ENCODE measurements at regions not wholly inside any gene's neighbourhood (a gene's known extent, or its start where the extent isn't known, plus 50 kb on each side); places are given as distances from the start of the nearest gene placed in this dataset.
A peak's percentile ranks its signal among the peaks of the same experiment; 100 is the strongest.

GRCh38 chr12:68521321-68521839 is 89.3 kb upstream of the RAP1B start (continued):
- TF ChIP-seq, protein P1, sequence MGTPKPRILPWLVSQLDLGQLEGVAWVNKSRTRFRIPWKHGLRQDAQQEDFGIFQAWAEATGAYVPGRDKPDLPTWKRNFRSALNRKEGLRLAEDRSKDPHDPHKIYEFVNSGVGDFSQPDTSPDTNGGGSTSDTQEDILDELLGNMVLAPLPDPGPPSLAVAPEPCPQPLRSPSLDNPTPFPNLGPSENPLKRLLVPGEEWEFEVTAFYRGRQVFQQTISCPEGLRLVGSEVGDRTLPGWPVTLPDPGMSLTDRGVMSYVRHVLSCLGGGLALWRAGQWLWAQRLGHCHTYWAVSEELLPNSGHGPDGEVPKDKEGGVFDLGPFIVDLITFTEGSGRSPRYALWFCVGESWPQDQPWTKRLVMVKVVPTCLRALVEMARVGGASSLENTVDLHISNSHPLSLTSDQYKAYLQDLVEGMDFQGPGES (IDR thresholded peaks at IDR 0.05; ENCODE audit: low read depth, low read length) = no peak
- TF ChIP-seq USF1 (IDR thresholded peaks at IDR 0.05; ENCODE audit: borderline replicate concordance, low read depth) (no peak), SMC3 (IDR thresholded peaks at IDR 0.05; ENCODE audit: low read depth, low read length) (no peak), NRF1 (IDR thresholded peaks at IDR 0.05; ENCODE audit: low read depth, low read length) (no peak), RCOR1 (IDR thresholded peaks at IDR 0.05; ENCODE audit: low read length) (no peak)

DNA sequence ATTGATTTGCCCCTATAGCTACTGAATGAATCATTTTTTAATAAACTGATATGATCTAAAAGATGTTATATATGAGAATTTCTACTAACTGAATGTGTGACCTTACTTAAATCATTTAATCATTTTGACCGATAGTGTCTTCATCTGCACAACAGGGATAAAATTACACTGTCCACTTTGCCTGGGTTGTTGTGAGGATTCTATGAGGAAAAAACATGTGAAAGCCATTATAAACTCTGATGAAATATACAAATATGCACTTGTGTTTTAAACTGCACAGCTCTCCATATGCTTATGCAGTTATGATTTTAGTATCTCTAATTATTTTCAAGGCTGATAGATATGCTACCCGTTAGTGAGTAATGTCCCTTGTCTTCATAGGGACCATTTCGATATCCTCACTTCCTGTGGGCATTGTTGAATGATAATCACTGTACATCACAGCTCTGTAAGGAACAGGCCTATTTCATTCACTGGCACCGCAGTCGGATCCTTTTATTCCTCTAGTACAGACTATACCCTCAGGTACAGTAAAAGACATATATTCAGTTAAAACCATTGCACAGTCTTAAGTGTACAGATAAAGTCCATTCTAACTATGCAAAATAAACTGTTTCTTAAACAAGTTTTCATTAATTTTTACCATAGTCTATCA is 88.7 kb upstream of the RAP1B start:
- 48% methylated on average over 5 of the region's 5 CpGs for WGBS (ENCODE audit: low lambda C conversion rate)
- TF ChIP-seq MAX (IDR thresholded peaks at IDR 0.05; ENCODE audit: low read depth) (no peak), TCF12 (IDR thresholded peaks at IDR 0.05) (0 out of 2 replicates have a peak, but pooled peaks have one; percentile 18)
- Histone ChIP-seq H3K9me2 (no peaks in the 10 kb centered on the region), H3K4me1 (ENCODE audit: control insufficient read depth in 1 of 2, insufficient read depth in 2 of 2, low read depth in 1 of 2, low read length in 1 of 2) (peaks cover 6 to 18% of the 10 kb centered on the region in 2 experiments; a peak in 3 of 4 replicates), H4K20me1 (ENCODE audit: insufficient read depth) (no peaks in the 10 kb centered on the region), H3K4me3 (ENCODE audit: low read depth in 2 of 2, low read length in 1 of 2) (peak overlapping the region in 1 of 2 experiments; percentile 25; a peak in 2 of 4 replicates), H3K27ac (ENCODE audit: low read depth in 2 of 2, low read length in 1 of 2) (peak overlapping the region; percentile 91 to 100), H3F3A (replicated peaks; ENCODE audit: insufficient read depth) (peaks cover 32% of the 10 kb centered on the region), H2AFZ (ENCODE audit: low read depth) (peak overlapping the region; percentile 76), H3K9me3 (no peaks in the 10 kb centered on the region), H3K36me3 (replicated peaks in 1 of 2; ENCODE audit: control insufficient read depth in 1 of 2, insufficient read depth in 2 of 2, low read length in 1 of 2) (no peaks in the 10 kb centered on the region), H3K79me2 (ENCODE audit: insufficient read depth) (no peaks in the 10 kb centered on the region), H3K9ac (peak overlapping the region; percentile 88), H3K4me2 (peak overlapping the region; percentile 67), H3K27me3 (ENCODE audit: insufficient read depth) (no peaks in the 10 kb centered on the region)
- POLR2A ChIA-PET = interaction anchor here (0.7 kb wide), 1 partner anchor 96 kb away, joined by 4 read pairs; no protein-coding TSS in a partner anchor
- CTCF ChIA-PET = interaction anchor here (1.2 kb wide), 1 partner anchor 10 kb away, joined by 3 read pairs; no protein-coding TSS in a partner anchor
- DNase-seq = no peak

DNA sequence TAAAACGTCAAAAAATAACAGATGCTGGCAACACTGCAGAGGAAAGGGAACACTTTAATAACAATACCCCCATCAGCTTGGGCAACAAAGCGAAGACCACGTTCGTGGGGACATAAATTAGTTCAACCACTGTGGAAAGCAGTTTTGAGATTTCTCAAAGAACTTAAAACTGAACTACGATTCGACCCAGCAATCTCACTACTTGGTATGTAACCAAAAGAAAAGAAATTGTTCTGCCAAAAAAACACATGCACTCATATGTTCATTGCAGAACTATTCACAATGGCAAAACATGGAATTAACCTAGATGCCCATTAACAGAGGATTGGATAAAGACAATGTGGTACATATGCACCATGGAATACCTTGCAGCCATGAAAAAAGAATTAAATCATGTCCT is 81.2 kb upstream of the RAP1B start:
- Histone ChIP-seq H3F3A (replicated peaks; ENCODE audit: insufficient read depth) (peaks cover 20% of the 10 kb centered on the region), H3K36me3 (replicated peaks in 1 of 2; ENCODE audit: control insufficient read depth in 1 of 2, insufficient read depth in 2 of 2, low read length in 1 of 2) (no peaks in the 10 kb centered on the region), H3K9me2 (no peaks in the 10 kb centered on the region), H3K9ac (no peak overlapping the region), H3K4me2 (peak overlapping the region; percentile 42; the same call in 1 of the 2 replicates), H3K79me2 (ENCODE audit: insufficient read depth) (no peaks in the 10 kb centered on the region), H3K27ac (ENCODE audit: low read depth in 2 of 2, low read length in 1 of 2) (peak overlapping the region in 1 of 2 experiments; percentile 5; a peak in 1 of 4 replicates), H3K4me1 (ENCODE audit: control insufficient read depth in 1 of 2, insufficient read depth in 2 of 2, low read depth in 1 of 2, low read length in 1 of 2) (0 out of 4 replicates have a peak, but pooled peaks cover 0 to 8% of the 10 kb centered on the region in 2 experiments), H3K9me3 (no peaks in the 10 kb centered on the region), H3K27me3 (ENCODE audit: insufficient read depth) (no peaks in the 10 kb centered on the region), H4K20me1 (ENCODE audit: insufficient read depth) (no peaks in the 10 kb centered on the region), H3K4me3 (ENCODE audit: low read depth in 2 of 2, low read length in 1 of 2) (no peak overlapping the region), H2AFZ (ENCODE audit: low read depth) (no peak overlapping the region)
- no peak for DNase-seq
- ChIA-PET POLR2A (no interaction called here), CTCF (no interaction called here)
- 72% methylated on average over 6 of the region's 6 CpGs for WGBS (ENCODE audit: low lambda C conversion rate)
- TF ChIP-seq TEAD4 (IDR thresholded peaks at IDR 0.05; ENCODE audit: borderline replicate concordance, insufficient read depth) (no peak), RFX5 (IDR thresholded peaks at IDR 0.05; ENCODE audit: low read length) (no peak), MEF2A (IDR thresholded peaks at IDR 0.05; ENCODE audit: borderline replicate concordance, low read depth) (no peak), GABPA (IDR thresholded peaks at IDR 0.05; ENCODE audit: low read depth) (no peak), MAX (IDR thresholded peaks at IDR 0.05; ENCODE audit: low read depth) (no peak), CTCF (IDR thresholded peaks at IDR 0.05) (no peak), RCOR1 (IDR thresholded peaks at IDR 0.05; ENCODE audit: low read length) (no peak), USF2 (IDR thresholded peaks at IDR 0.05; ENCODE audit: borderline replicate concordance, low read depth, low read length) (no peak)
- TF ChIP-seq, protein P2, sequence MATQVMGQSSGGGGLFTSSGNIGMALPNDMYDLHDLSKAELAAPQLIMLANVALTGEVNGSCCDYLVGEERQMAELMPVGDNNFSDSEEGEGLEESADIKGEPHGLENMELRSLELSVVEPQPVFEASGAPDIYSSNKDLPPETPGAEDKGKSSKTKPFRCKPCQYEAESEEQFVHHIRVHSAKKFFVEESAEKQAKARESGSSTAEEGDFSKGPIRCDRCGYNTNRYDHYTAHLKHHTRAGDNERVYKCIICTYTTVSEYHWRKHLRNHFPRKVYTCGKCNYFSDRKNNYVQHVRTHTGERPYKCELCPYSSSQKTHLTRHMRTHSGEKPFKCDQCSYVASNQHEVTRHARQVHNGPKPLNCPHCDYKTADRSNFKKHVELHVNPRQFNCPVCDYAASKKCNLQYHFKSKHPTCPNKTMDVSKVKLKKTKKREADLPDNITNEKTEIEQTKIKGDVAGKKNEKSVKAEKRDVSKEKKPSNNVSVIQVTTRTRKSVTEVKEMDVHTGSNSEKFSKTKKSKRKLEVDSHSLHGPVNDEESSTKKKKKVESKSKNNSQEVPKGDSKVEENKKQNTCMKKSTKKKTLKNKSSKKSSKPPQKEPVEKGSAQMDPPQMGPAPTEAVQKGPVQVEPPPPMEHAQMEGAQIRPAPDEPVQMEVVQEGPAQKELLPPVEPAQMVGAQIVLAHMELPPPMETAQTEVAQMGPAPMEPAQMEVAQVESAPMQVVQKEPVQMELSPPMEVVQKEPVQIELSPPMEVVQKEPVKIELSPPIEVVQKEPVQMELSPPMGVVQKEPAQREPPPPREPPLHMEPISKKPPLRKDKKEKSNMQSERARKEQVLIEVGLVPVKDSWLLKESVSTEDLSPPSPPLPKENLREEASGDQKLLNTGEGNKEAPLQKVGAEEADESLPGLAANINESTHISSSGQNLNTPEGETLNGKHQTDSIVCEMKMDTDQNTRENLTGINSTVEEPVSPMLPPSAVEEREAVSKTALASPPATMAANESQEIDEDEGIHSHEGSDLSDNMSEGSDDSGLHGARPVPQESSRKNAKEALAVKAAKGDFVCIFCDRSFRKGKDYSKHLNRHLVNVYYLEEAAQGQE (IDR thresholded peaks at IDR 0.05; ENCODE audit: low read depth, low read length) = no peak
